H1 (cell line): ENCODE measurements at regions not wholly inside any gene's neighbourhood (a gene's known extent, or its start where the extent isn't known, plus 50 kb on each side); places are given as distances from the start of the nearest gene placed in this dataset.

Experiments
- CTCF ChIA-PET: fragments of 300-600 bp; sonication (Branson Sonifier 250); formaldehyde crosslinking; loops from one replicate; lab custom pipeline; 2021; ENCODE audit not compliant: partially characterized antibody; lab: Charles Lee
- POLR2A ChIA-PET: fragments of 300-600 bp; sonication (Branson Sonifier 250); formaldehyde crosslinking; loops from one replicate; lab custom pipeline; 2021; ENCODE audit warnings: inconsistent platforms; ENCODE audit not compliant: partially characterized antibody; lab: Charles Lee
- DNase-seq, 2 experiments: peaks; one replicate each; pipeline versions ENCODE4 v3.0.0 to v3.0.0-alpha.2; 2010 to 2022; ENCODE audit warnings: low spot score in 2 of 2, low read depth in 1 of 2, mixed read lengths in 1 of 2
- FAIRE-seq: peaks from 2 replicates; lab custom pipeline; 2011; peaks lifted over from hg19 to GRCh38; lab: Jason Lieb, UNC
- H2AFZ ChIP-seq: 2 replicates; pipeline ENCODE4 v1.8.1; 2012; ENCODE audit warnings: low read length, inconsistent platforms
- H2AK5ac ChIP-seq: 2 replicates; pipeline ENCODE4 v1.6.1; 2013; ENCODE audit warnings: low read depth, low read length
- H2BK120ac ChIP-seq: replicated peaks from 2 replicates; pipeline ENCODE3; 2013; ENCODE audit warnings: low read depth, low read length, inconsistent platforms
- H2BK12ac ChIP-seq: 2 replicates; pipeline ENCODE4 v1.6.1; 2013; ENCODE audit warnings: low read depth, low read length
- H2BK15ac ChIP-seq: 2 replicates; pipeline ENCODE4 v1.6.1; 2013; ENCODE audit warnings: low read length
- H2BK20ac ChIP-seq: 2 replicates; pipeline ENCODE4 v1.6.1; 2013; ENCODE audit warnings: low read length
- H2BK5ac ChIP-seq: 2 replicates; pipeline ENCODE4 v1.6.1; 2013; ENCODE audit warnings: low read depth, low read length
- H3K14ac ChIP-seq: 2 replicates; pipeline ENCODE4 v1.6.1; 2013; ENCODE audit warnings: inconsistent platforms; ENCODE audit not compliant: insufficient read length
- H3K18ac ChIP-seq: 2 replicates; pipeline ENCODE4 v1.6.1; 2013; ENCODE audit warnings: low read length; ENCODE audit errors: extremely low read depth
- H3K23ac ChIP-seq: 2 replicates; pipeline ENCODE4 v1.6.1; 2013; ENCODE audit warnings: inconsistent platforms; ENCODE audit not compliant: insufficient read length
- H3K23me2 ChIP-seq: 2 replicates; pipeline ENCODE4 v1.6.1; 2013; ENCODE audit warnings: low read depth, low read length
- H3K27ac ChIP-seq: 2 replicates; pipeline ENCODE4 v1.6.1; 2011; ENCODE audit warnings: low read depth, low read length, inconsistent platforms
- H3K27me3 ChIP-seq, 4 experiments: replicated peaks in 1 of 4; 1 replicate in 1 of 4; 2 replicates in 3 of 4; pipeline versions ENCODE4 v1.6.1 to v1.8.1; 2011 to 2013; ENCODE audit warnings: low read length in 3 of 4, mild to moderate bottlenecking in 3 of 4, inconsistent platforms in 2 of 4, mixed read lengths in 2 of 4, moderate library complexity in 1 of 4; ENCODE audit not compliant: control insufficient read depth in 3 of 4, insufficient read depth in 3 of 4; ENCODE audit errors: extremely low read depth in 1 of 4
- H3K36me3 ChIP-seq, 4 experiments: 2 replicates each; pipeline versions ENCODE4 v1.6.1 to v1.8.1; 2011 to 2013; ENCODE audit warnings: mild to moderate bottlenecking in 4 of 4, low read length in 3 of 4, moderate library complexity in 2 of 4, control low read depth in 1 of 4, inconsistent platforms in 1 of 4; ENCODE audit not compliant: insufficient read depth in 4 of 4, control insufficient read depth in 2 of 4
- H3K4ac ChIP-seq: replicated peaks from 2 replicates; pipeline ENCODE3; 2013; ENCODE audit warnings: low read length, low read depth, mixed read lengths, inconsistent platforms; ENCODE audit not compliant: insufficient read length
- H3K4me1 ChIP-seq, 4 experiments: replicated peaks in 1 of 4; 1 replicate in 1 of 4; 2 replicates in 3 of 4; pipeline versions ENCODE4 v1.6.1 to v1.8.1; 2011 to 2013; ENCODE audit warnings: low read length in 3 of 4, inconsistent platforms in 2 of 4, mixed read lengths in 1 of 4; ENCODE audit not compliant: insufficient read depth in 4 of 4, control insufficient read depth in 3 of 4
- H3K4me2 ChIP-seq, 2 experiments: 2 replicates each; pipeline versions ENCODE4 v1.6.1 to v1.8.1; 2011 to 2013; ENCODE audit warnings: low read depth in 2 of 2, low read length in 2 of 2, control low read depth in 1 of 2, inconsistent platforms in 1 of 2, mild to moderate bottlenecking in 1 of 2; ENCODE audit not compliant: insufficient read depth in 1 of 2
- H3K4me3 ChIP-seq, 4 experiments: fragments of 200-600, 300-600 bp in 1 of 4; sonication (generic), shearing (Covaris generic), sonication (Bioruptor Twin) in 1 of 4; 2 replicates each; pipeline versions ENCODE4 v1.5.1 to v1.8.1; 2011 to 2016; ENCODE audit warnings: low read length in 4 of 4, low read depth in 3 of 4, control low read depth in 2 of 4, inconsistent platforms in 2 of 4, mild to moderate bottlenecking in 2 of 4, mixed read lengths in 1 of 4, moderate library complexity in 1 of 4; ENCODE audit not compliant: insufficient read depth in 2 of 4; ENCODE audit errors: extremely low read depth in 1 of 4
- H3K56ac ChIP-seq: replicated peaks from 2 replicates; pipeline ENCODE3; 2013; ENCODE audit warnings: low read depth, mild to moderate bottlenecking, mixed read lengths, low read length, inconsistent platforms; ENCODE audit not compliant: insufficient read length
- H3K79me1 ChIP-seq: 2 replicates; pipeline ENCODE4 v1.6.1; 2013; ENCODE audit warnings: low read depth, low read length, control low read depth
- H3K79me2 ChIP-seq, 2 experiments: 2 replicates each; pipeline versions ENCODE4 v1.6.1 to v1.8.1; 2012 to 2013; ENCODE audit warnings: low read length in 2 of 2, mild to moderate bottlenecking in 2 of 2, inconsistent platforms in 1 of 2; ENCODE audit not compliant: insufficient read depth in 2 of 2, control insufficient read depth in 1 of 2
- H3K9ac ChIP-seq, 4 experiments: replicated peaks in 1 of 4; 1 replicate in 1 of 4; 2 replicates in 3 of 4; pipeline versions ENCODE4 v1.6.1 to v1.8.1; 2011 to 2013; ENCODE audit warnings: low read depth in 3 of 4, low read length in 3 of 4, control low read depth in 2 of 4, mild to moderate bottlenecking in 2 of 4, moderate library complexity in 2 of 4, inconsistent platforms in 1 of 4; ENCODE audit errors: extremely low read depth in 1 of 4
- H3K9me3 ChIP-seq, 2 experiments: 2 replicates each; pipeline versions ENCODE4 v1.6.1 to v1.8.1; 2012 to 2013; ENCODE audit warnings: mild to moderate bottlenecking in 2 of 2, moderate library complexity in 2 of 2, control low read depth in 1 of 2, inconsistent platforms in 1 of 2, low read depth in 1 of 2, low read length in 1 of 2, mixed read lengths in 1 of 2; ENCODE audit not compliant: insufficient read depth in 2 of 2
- H4K20me1 ChIP-seq, 2 experiments: replicated peaks in 1 of 2; 2 replicates each; pipeline versions ENCODE3 to v1.8.1; 2011 to 2013; ENCODE audit warnings: inconsistent platforms in 2 of 2, low read length in 2 of 2, mild to moderate bottlenecking in 1 of 2; ENCODE audit not compliant: insufficient read depth in 2 of 2, control insufficient read depth in 1 of 2
- H4K5ac ChIP-seq: 2 replicates; pipeline ENCODE4 v1.6.1; 2013; ENCODE audit warnings: low read length, low read depth, mixed read lengths, inconsistent platforms; ENCODE audit not compliant: insufficient read length
- H4K8ac ChIP-seq: 2 replicates; pipeline ENCODE4 v1.8.0; 2013; ENCODE audit warnings: mild to moderate bottlenecking, moderate library complexity, low read length, inconsistent platforms; ENCODE audit not compliant: insufficient read depth; ENCODE audit errors: extremely low read depth
- H4K91ac ChIP-seq: replicated peaks from 2 replicates; pipeline ENCODE3; 2013; ENCODE audit warnings: low read length, mixed read lengths, inconsistent platforms; ENCODE audit not compliant: insufficient read length
- ATF2 ChIP-seq: IDR thresholded peaks from 2 replicates; pipeline ENCODE4 v1.6.1; 2012; ENCODE audit warnings: low read length, inconsistent platforms
- ATF3 ChIP-seq: IDR thresholded peaks from 2 replicates; pipeline ENCODE4 v1.6.1; 2011; ENCODE audit warnings: low read depth, mild to moderate bottlenecking, low read length; ENCODE audit not compliant: insufficient read depth
- BACH1 ChIP-seq: IDR thresholded peaks from 2 replicates; pipeline ENCODE4 v1.6.1; 2012; ENCODE audit warnings: low read length, improper control_type of control experiment
- CHD2 ChIP-seq: IDR thresholded peaks from 2 replicates; pipeline ENCODE4 v1.6.1; 2012; ENCODE audit warnings: low read length, improper control_type of control experiment
- E2F6 ChIP-seq: IDR thresholded peaks from 2 replicates; pipeline ENCODE4 v1.6.1; 2012; ENCODE audit warnings: inconsistent platforms
- PHF8 ChIP-seq: fragments of 200-600 bp; sonication (generic); conservative IDR thresholded peaks from 2 replicates; pipeline ENCODE4 v1.7.1; 2012; ENCODE audit warnings: low read depth, mild to moderate bottlenecking, inconsistent platforms, low read length, moderate library complexity
- WGBS, 2 experiments: shearing (Covaris generic) in 1 of 2; methylation state at CpG; one replicate each; pipeline versions ENCODE4 v1.1.6 to v1.1.7; 2013 to 2015; ENCODE audit warnings: low lambda C conversion rate in 2 of 2, mixed read lengths in 2 of 2, inconsistent platforms in 1 of 2, low coverage in 1 of 2, missing lambda C conversion rate in 1 of 2; ENCODE audit not compliant: insufficient replicate concordance in 2 of 2, insufficient coverage in 1 of 2, insufficient read length in 1 of 2; ENCODE audit errors: extremely low coverage in 1 of 2, missing lambda C conversion rate in 1 of 2; 5-methylcytosine and 5-hydroxymethylcytosine counted together

GRCh38 chr2:219861307-219861706 is 233.9 kb downstream of the SLC4A3 start:
- no peak overlapping the region for H2AFZ ChIP-seq
- H3K79me1 ChIP-seq, result no peaks in the 10 kb centered on the region
- H3K4me3 ChIP-seq, result no peak overlapping the region
- peaks cover 0 to 4% (median 0%) of the 10 kb centered on the region in 4 experiments; a peak in 1 of 7 replicates for H3K4me1 ChIP-seq
- no peak overlapping the region for H2BK120ac ChIP-seq
- H3K18ac ChIP-seq, result no peak overlapping the region
- CTCF ChIA-PET, result interaction anchor here (0.9 to 3.3 kb wide), 6 partner anchors 10 to 137 kb away, joined by 3 to 21 read pairs (median 4); no protein-coding TSS in a partner anchor
- H4K20me1 ChIP-seq, result no peaks in the 10 kb centered on the region
- no peak overlapping the region for H2AK5ac ChIP-seq
- H3K27me3 ChIP-seq, result peaks cover 0 to 1% (median 0%) of the 10 kb centered on the region in 4 experiments; a peak in 1 of 7 replicates
- no peak overlapping the region for H4K5ac ChIP-seq
- H3K14ac ChIP-seq, result no peak overlapping the region
- H3K23me2 ChIP-seq, result no peaks in the 10 kb centered on the region
- H2BK12ac ChIP-seq, result no peak overlapping the region
- H3K4me2 ChIP-seq, result no peak overlapping the region
- H2BK5ac ChIP-seq, result no peak overlapping the region
- H2BK15ac ChIP-seq, result no peak overlapping the region
- WGBS, 2 experiments, result 94% methylated on average over 3 of the region's 3 CpGs; no CpG with 5 or more reads in 1 of the 2 experiments
- no peak overlapping the region for H3K23ac ChIP-seq
- H3K9me3 ChIP-seq, result no peaks in the 10 kb centered on the region
- no peak overlapping the region for H3K56ac ChIP-seq
- DNase-seq (no peak), FAIRE-seq (no peak)
- no peak overlapping the region for H3K27ac ChIP-seq
- no peak overlapping the region for H2BK20ac ChIP-seq
- H3K36me3 ChIP-seq, result no peaks in the 10 kb centered on the region
- no peak overlapping the region for H4K91ac ChIP-seq
- no peak overlapping the region for H4K8ac ChIP-seq
- H3K79me2 ChIP-seq, result no peaks in the 10 kb centered on the region
- POLR2A ChIA-PET, result interaction anchor here (1.0 kb wide), 1 partner anchor 12 kb away, joined by 3 read pairs; no protein-coding TSS in a partner anchor
- no peak overlapping the region for H3K9ac ChIP-seq
- no peak overlapping the region for H3K4ac ChIP-seq
- TF ChIP-seq ATF3, result no peak
- TF ChIP-seq E2F6, result no peak
- no peak for TF ChIP-seq BACH1
- no peak for TF ChIP-seq ATF2
- no peak for TF ChIP-seq PHF8
- no peak for TF ChIP-seq CHD2
